Activated T-helper 1 cell treated with Interleukin-2 at 50 U/mL for 16 hours (primary cell): ENCODE measurements at regions not wholly inside any gene's neighbourhood (a gene's known extent, or its start where the extent isn't known, plus 50 kb on each side); places are given as distances from the start of the nearest gene placed in this dataset.

Experiments used
- DNase-seq: peaks from one replicate; pipeline ENCODE4 v3.0.0-alpha.2; 2020; ENCODE audit warnings: low read depth

- no peak for DNase-seq
Observed at GRCh38 chr16:26885674-26886073, 181.1 kb upstream of the C16orf82 start.

GRCh38 chr16:26889740-26890139 lies 177.0 kb upstream of the C16orf82 start:
- DNase-seq: no peak

- no peak for DNase-seq
Observed at GRCh38 chr16:26898200-26898599, 168.5 kb upstream of the C16orf82 start.

- no peak for DNase-seq
Observed at GRCh38 chr16:26901196-26901861, 165.4 kb upstream of the C16orf82 start.

GRCh38 chr16:26901983-26902382 lies 164.7 kb upstream of the C16orf82 start:
- DNase-seq: no peak

GRCh38 chr16:26905336-26905735 lies 161.4 kb upstream of the C16orf82 start:
- DNase-seq: no peak

GRCh38 chr16:26909623-26910022 lies 157.1 kb upstream of the C16orf82 start:
- DNase-seq: no peak

GRCh38 chr16:26911436-26911835 lies 155.3 kb upstream of the C16orf82 start:
- no peak for DNase-seq

GRCh38 chr16:26913851-26914250 lies 152.9 kb upstream of the C16orf82 start:
- DNase-seq: no peak

- DNase-seq: no peak
Observed at GRCh38 chr16:26930786-26931581, 135.7 kb upstream of the C16orf82 start.

- DNase-seq: no peak
Observed at GRCh38 chr16:26950636-26951035, 116.1 kb upstream of the C16orf82 start.

GRCh38 chr16:26951950-26952349 lies 114.8 kb upstream of the C16orf82 start:
- DNase-seq: no peak

GRCh38 chr16:26952411-26952810 lies 114.3 kb upstream of the C16orf82 start:
- DNase-seq: no peak

GRCh38 chr16:26957283-26957859 lies 109.4 kb upstream of the C16orf82 start:
- DNase-seq: no peak

GRCh38 chr16:26959416-26960009 lies 107.2 kb upstream of the C16orf82 start:
- no peak for DNase-seq

GRCh38 chr16:26961459-26961858 lies 105.3 kb upstream of the C16orf82 start:
- DNase-seq: no peak

- no peak for DNase-seq
Observed at GRCh38 chr16:26963109-26963508, 103.6 kb upstream of the C16orf82 start.

GRCh38 chr16:26969589-26970231 lies 97.0 kb upstream of the C16orf82 start:
- no peak for DNase-seq

GRCh38 chr16:26970292-26970691 lies 96.4 kb upstream of the C16orf82 start:
- no peak for DNase-seq

GRCh38 chr16:26976873-26977272 lies 89.9 kb upstream of the C16orf82 start:
- DNase-seq: no peak

- DNase-seq: no peak
Observed at GRCh38 chr16:26981266-26981938, 85.3 kb upstream of the C16orf82 start.

GRCh38 chr16:26982422-26982821 lies 84.3 kb upstream of the C16orf82 start:
- DNase-seq: no peak
